Natural killer cell treated with Interleukin-12 subunit alpha and Interleukin-12 subunit beta and Interleukin-15 and Interleukin-18, amount 100 ng/mL, for 72 hours (primary cell): ENCODE measurements at regions not wholly inside any gene's neighbourhood (a gene's known extent, or its start where the extent isn't known, plus 50 kb on each side); places are given as distances from the start of the nearest gene placed in this dataset.

ENCODE experiments used
- ATAC-seq, 2 donors: fragments of 150-1000 bp; cut with Tn5 transposase in 1 of 2; sonication (Bioruptor Pico), chemical (Tn5 transposase) in 1 of 2; 2 replicates each; pipeline ENCODE4 v1.10.0; 2021
- DNase-seq: peaks from one replicate; pipeline ENCODE4 v3.0.0; 2022; ENCODE audit warnings: low spot score
- H3K27ac Mint-ChIP-seq, 2 donors: 1 replicate in 1 of 2; 2 replicates in 1 of 2; pipeline ENCODE4 v1.8.0; 2022; ENCODE audit warnings: mixed read lengths in 2 of 2, mild to moderate bottlenecking in 1 of 2, moderate library complexity in 1 of 2
- H3K27me3 Mint-ChIP-seq, 2 donors: 1 replicate in 1 of 2; 2 replicates in 1 of 2; pipeline ENCODE4 v1.8.0; 2022; ENCODE audit warnings: mixed read lengths in 2 of 2
- H3K36me3 Mint-ChIP-seq: one replicate; pipeline ENCODE4 v1.8.0; 2022; ENCODE audit warnings: mixed read lengths
- H3K4me1 Mint-ChIP-seq, 2 donors: 1 replicate in 1 of 2; 2 replicates in 1 of 2; pipeline ENCODE4 v1.8.0; 2022; ENCODE audit warnings: low read depth in 2 of 2, mixed read lengths in 2 of 2, mild to moderate bottlenecking in 1 of 2
- H3K4me3 Mint-ChIP-seq: one replicate; pipeline ENCODE4 v1.8.0; 2022; ENCODE audit warnings: mixed read lengths
- H3K9me3 Mint-ChIP-seq: 2 replicates; pipeline ENCODE4 v1.8.0; 2022; ENCODE audit warnings: mixed read lengths

DNA sequence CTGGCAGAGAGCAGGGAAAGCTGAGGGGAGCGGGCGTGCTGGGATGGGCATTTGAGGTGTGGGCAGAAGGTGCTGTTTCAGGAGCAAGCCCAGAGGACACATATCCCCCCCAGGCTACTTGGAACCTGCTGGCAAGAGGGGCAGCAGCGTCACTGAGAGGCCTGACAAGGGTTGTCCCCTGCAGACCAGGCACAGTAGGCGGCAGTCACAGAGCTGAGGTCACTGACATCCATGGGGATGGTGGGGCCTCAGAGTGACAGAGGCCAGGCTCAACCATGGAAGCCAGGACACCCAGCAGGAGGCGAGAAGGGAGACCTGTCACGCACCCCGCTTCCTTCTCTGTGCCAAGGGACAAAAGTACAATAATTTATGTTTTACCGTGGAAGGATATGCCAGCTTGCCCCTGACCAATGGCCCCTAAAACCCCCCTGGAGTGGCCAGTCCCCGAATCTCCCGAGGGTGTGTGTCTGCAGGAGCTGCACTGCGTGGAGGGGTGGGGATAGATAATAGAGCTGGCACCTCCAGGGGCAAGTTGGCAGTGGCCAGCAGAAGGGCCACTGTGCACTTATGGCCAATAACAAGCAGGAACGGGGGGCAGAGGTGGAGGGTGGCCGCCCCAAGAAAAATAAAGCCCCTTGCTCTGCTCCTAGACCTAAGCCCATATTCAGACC lies 86.3 kb upstream of the SLC66A3 start:
- Mint-ChIP-seq H3K4me3 (no peak overlapping the region), H3K36me3 (no peaks in the 10 kb centered on the region), H3K27ac (no peak overlapping the region), H3K9me3 (no peaks in the 10 kb centered on the region), H3K4me1 (no peaks in the 10 kb centered on the region), H3K27me3 (peaks cover 23 to 36% of the 10 kb centered on the region in 2 donors)
- DNase-seq (no peak), ATAC-seq (no peak)

DNA sequence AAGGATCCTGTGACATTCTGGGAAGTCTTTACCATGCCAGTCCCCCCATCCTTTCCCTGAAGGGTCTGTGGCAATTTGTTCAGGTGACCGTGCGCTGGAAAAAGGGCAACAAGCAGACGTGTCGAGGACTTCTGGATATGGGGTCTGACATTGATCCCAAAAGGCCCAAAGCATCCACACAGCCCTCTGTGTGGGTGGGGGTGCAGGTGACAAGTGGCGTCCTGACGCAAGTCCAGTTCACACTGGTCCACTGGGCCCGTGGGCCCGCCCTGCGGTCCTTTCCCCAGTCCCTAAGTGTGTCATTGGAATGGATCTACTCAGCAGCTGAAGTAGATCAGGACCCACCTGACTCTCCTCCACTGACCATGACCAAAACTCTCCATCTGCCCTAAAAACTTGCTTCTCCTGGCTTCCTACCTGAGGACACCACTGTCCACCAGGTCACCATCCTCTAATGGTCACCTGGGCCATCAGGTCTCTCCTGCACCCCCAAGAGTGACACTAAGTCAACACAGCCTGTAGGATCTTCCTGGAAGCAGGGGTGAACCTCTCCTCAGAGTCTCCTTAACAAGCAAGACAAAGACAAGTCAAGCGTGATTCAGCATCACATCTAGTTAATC lies 85.6 kb upstream of the SLC66A3 start:
- no peaks in the 10 kb centered on the region for H3K36me3 Mint-ChIP-seq
- H3K4me1 Mint-ChIP-seq: no peaks in the 10 kb centered on the region
- DNase-seq (no peak), ATAC-seq (no peak)
- H3K27me3 Mint-ChIP-seq: peaks cover 19 to 35% of the 10 kb centered on the region in 2 donors
- no peak overlapping the region for H3K27ac Mint-ChIP-seq
- H3K4me3 Mint-ChIP-seq: no peak overlapping the region
- H3K9me3 Mint-ChIP-seq: no peaks in the 10 kb centered on the region

DNA sequence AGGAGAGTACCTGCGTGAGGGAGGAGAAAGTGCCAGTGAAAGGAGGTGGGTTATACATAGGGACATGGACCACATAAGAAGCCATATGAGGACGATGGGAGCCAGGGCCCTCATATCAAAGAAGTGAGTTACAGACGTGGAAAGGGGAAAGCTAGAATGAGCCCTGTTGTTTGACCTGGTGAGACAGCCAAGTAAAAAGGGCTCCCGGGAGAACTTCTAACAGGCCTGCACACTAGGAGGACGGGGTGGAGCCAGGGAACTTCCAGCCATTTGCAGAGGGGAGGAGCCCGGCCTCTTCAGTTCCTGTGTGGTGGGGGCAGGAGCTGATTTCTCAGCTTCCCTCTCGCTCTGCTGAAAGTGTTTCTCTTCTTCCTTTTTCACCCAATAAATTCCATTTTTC lies 84.1 kb upstream of the SLC66A3 start:
- H3K27ac Mint-ChIP-seq: no peak overlapping the region
- DNase-seq (no peak), ATAC-seq (peak in 1 of 2 donors; percentile 41)
- H3K27me3 Mint-ChIP-seq: peaks cover 6 to 28% of the 10 kb centered on the region in 2 donors
- H3K4me3 Mint-ChIP-seq: no peak overlapping the region
- H3K4me1 Mint-ChIP-seq: no peaks in the 10 kb centered on the region
- no peaks in the 10 kb centered on the region for H3K36me3 Mint-ChIP-seq
- no peaks in the 10 kb centered on the region for H3K9me3 Mint-ChIP-seq

DNA sequence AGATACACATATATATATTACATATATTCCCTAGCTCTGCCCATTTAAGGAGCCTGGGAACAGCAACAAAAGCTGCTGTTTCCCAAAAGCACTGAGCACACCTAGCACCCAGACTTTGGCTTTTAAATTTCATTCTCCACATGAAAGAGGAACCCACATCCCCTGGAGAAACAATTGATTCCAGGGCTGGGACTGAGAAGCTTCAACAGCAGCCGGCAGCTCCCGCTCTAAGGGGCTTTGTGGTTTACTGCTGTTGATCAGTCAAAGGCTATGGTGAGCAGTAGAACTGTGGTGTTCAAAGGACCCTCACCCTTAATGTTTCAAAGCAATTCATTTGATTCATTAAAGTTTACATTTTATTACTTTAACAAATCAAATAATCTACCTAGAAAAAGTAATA lies 83.3 kb upstream of the SLC66A3 start:
- Mint-ChIP-seq H3K27ac (no peak overlapping the region), H3K27me3 (peaks cover 6 to 30% of the 10 kb centered on the region in 2 donors)
- ATAC-seq: no peak

DNA sequence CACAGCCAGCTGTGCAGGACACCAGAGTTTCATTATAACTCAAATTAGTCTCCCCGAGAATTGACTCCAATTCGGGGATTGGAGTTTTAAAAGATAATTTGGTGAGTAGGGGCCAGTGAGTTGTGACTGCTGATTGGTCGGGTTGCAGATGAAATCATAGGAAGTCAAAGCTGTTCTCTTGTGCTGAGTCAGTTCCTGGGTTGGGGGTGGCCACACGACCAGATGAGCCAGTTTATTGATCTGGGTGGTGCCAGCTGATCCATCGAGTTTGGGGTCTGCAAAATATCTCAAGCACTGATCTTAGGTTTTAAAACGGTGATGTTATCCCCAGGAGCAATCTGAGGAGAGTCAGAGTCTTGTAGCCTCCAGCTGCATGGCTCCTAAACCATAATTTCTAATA lies 82.7 kb upstream of the SLC66A3 start:
- DNase-seq (no peak), ATAC-seq (no peak)
- Mint-ChIP-seq H3K4me3 (no peak overlapping the region), H3K27me3 (peaks cover 6 to 33% of the 10 kb centered on the region in 2 donors), H3K36me3 (no peaks in the 10 kb centered on the region), H3K9me3 (no peaks in the 10 kb centered on the region), H3K4me1 (no peaks in the 10 kb centered on the region), H3K27ac (no peak overlapping the region)

More for the DNA sequence above, 83.3 kb upstream of the SLC66A3 start:
- no peak for DNase-seq
- H3K9me3 Mint-ChIP-seq: no peaks in the 10 kb centered on the region
- H3K36me3 Mint-ChIP-seq: no peaks in the 10 kb centered on the region
- no peak overlapping the region for H3K4me3 Mint-ChIP-seq
- no peaks in the 10 kb centered on the region for H3K4me1 Mint-ChIP-seq

DNA sequence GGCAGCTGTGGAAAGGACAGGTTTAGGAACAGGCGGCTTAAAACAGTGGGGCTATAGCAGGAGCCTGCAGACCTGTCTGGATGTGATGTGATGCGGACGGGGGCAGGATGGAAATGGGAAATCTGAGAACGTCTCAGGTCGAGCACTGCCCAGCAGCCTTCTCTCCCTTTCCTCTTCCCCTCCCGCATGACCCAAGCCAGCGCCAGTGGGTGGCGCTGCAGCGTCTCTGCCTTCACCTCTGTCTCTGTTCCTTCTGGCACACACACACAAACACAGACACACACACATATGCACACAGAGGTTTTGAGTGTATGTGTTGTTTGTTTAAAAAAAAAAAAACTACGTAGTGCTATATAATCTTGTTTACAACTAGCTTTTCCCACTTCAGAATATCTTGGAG lies 82.0 kb upstream of the SLC66A3 start:
- Mint-ChIP-seq H3K4me1 (no peaks in the 10 kb centered on the region), H3K36me3 (no peaks in the 10 kb centered on the region), H3K4me3 (no peak overlapping the region), H3K27me3 (peaks cover 5 to 31% of the 10 kb centered on the region in 2 donors), H3K27ac (no peak overlapping the region), H3K9me3 (no peaks in the 10 kb centered on the region)
- DNase-seq (no peak), ATAC-seq (no peak)

DNA sequence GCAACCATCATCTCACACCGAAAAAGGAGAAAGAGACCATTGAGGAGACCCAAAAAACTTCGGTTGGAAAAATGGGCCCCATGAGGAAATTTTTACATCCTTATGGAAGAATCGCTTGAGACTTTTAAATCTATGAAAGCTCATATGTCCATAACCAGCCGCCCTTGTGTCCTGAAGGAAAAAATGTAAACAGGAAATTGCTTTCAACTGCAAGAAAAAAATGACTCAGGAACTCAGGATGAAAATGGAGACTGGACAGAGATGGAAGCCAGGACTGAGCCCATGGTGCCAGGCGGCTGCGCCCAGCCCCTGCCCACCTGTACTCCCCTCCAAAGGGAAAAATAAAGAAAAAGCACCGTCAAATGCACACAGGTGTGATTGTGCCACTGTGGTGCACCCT lies 81.5 kb upstream of the SLC66A3 start:
- no peaks in the 10 kb centered on the region for H3K4me1 Mint-ChIP-seq
- H3K9me3 Mint-ChIP-seq: no peaks in the 10 kb centered on the region
- DNase-seq (no peak), ATAC-seq (no peak)
- H3K27me3 Mint-ChIP-seq: peaks cover 0 to 28% of the 10 kb centered on the region in 2 donors
- H3K36me3 Mint-ChIP-seq: no peaks in the 10 kb centered on the region
- no peak overlapping the region for H3K4me3 Mint-ChIP-seq
- H3K27ac Mint-ChIP-seq: no peak overlapping the region

DNA sequence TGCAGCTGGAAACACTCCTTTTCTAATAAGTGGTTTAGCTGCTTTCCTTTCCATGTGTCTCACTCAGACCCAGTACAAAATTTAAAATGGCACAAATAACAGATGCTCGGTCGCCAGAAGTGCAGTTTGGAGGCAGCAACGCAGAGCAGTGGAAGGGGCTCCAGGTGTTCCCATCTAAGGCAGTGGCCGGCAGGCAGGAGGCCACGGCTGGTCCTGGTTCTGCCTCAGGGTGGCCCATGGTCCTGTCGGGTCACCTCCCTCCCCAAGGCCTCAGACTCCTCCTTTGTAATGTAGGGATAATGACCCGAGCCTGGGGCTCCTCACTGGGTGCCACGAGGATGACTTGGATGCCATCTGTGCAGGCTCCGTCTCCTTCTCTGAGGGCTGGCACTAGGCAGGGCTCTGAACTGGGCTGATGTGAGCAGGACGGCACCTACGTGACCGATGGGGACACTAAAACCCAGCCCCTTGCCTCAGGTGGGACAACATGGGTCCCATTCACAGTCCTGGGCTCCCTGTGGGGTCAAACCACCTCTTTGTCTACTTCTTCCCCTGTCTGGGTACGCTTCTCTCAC lies 80.9 kb upstream of the SLC66A3 start:
- no peak for DNase-seq

DNA sequence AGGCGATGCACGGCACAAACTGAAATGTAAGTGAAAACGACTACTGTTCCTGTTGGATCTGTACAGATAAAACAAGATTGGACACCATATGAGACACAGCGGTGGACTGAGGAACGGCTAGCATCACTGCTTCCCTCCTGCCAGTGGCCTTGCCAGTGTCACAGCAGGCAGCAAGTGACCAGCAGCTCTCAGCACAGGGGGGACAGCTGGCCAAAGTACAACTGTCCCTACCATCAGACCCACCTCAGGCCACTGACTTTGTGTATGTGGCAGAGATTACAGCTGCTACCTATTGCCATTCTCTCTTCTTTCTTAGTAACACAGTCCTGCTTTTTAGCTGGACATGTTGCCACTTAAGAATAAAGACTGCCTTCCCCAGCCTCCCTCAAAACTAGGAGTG lies 80.0 kb upstream of the SLC66A3 start:
- H3K27ac Mint-ChIP-seq: no peak overlapping the region
- no peak for ATAC-seq
- no peaks in the 10 kb centered on the region for H3K36me3 Mint-ChIP-seq
- DNase-seq: no peak
- peaks cover 0 to 28% of the 10 kb centered on the region in 2 donors for H3K27me3 Mint-ChIP-seq
- H3K9me3 Mint-ChIP-seq: no peaks in the 10 kb centered on the region
- no peak overlapping the region for H3K4me3 Mint-ChIP-seq
- no peaks in the 10 kb centered on the region for H3K4me1 Mint-ChIP-seq

More for the DNA sequence above, 80.9 kb upstream of the SLC66A3 start:
- Mint-ChIP-seq H3K27me3 (peaks cover 0 to 28% of the 10 kb centered on the region in 2 donors), H3K4me1 (no peaks in the 10 kb centered on the region), H3K27ac (no peak overlapping the region), H3K36me3 (no peaks in the 10 kb centered on the region), H3K9me3 (no peaks in the 10 kb centered on the region), H3K4me3 (no peak overlapping the region)
- peak; percentile 29 to 54 for ATAC-seq

DNA sequence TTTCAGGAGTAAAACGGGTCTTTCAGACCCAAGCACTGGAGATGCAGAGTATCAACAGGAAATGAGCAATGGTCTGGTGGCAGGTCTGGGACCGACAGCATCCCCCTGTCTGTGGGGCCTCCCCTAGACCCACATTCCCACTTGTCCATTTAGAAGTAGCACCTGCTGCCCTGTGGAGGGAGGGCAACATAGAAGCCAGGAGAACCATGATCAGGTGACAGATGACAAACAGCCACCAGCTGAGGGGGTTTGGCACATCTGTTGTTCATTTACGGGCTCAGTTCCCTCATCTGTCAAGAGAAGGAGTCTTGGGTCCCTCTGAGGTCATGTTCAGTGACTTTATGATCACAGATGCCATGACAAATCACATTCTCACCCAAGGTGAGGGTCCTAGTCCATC lies 77.9 kb upstream of the SLC66A3 start:
- Mint-ChIP-seq H3K27ac (no peak overlapping the region), H3K27me3 (peaks cover 0 to 19% of the 10 kb centered on the region in 2 donors), H3K4me3 (no peak overlapping the region), H3K9me3 (no peaks in the 10 kb centered on the region), H3K4me1 (no peaks in the 10 kb centered on the region), H3K36me3 (no peaks in the 10 kb centered on the region)
- ATAC-seq (no peak), DNase-seq (no peak)

DNA sequence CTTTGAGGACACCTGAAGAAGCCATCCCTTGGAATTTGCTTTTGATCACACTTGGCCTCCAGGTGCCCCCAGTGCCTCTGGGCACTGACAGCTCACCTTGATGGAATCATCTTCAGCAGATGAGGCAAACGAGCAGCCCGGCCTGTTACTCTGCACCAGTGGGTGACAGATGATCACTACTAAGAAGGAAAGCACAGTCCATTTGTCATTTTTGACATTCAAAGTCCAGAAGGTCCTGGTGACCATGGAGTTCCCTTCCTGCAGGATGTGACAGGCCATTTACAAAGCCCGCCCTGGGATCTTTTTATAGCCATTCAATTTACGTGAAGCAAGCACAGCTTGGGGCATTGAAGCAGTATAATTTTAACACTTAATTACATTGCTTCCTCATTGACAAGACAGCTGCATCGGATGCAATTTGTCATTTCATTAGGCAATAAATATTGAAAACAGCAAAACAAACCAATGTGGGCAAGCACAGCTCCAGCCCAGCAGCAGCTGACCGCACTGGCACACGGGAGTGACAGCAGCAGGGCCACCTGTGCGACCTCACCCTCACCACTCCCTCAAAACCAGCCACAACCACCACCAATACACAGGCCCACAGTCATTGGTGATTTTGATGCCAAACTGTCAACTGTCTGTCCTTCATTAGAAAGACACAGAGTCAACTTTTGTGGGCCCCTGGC lies 76.0 kb upstream of the SLC66A3 start:
- Mint-ChIP-seq H3K4me3 (no peak overlapping the region), H3K4me1 (no peaks in the 10 kb centered on the region), H3K36me3 (no peaks in the 10 kb centered on the region), H3K27ac (no peak overlapping the region), H3K9me3 (no peaks in the 10 kb centered on the region), H3K27me3 (peaks cover 0 to 9% of the 10 kb centered on the region in 2 donors)
- DNase-seq: no peak
- ATAC-seq: no peak

DNA sequence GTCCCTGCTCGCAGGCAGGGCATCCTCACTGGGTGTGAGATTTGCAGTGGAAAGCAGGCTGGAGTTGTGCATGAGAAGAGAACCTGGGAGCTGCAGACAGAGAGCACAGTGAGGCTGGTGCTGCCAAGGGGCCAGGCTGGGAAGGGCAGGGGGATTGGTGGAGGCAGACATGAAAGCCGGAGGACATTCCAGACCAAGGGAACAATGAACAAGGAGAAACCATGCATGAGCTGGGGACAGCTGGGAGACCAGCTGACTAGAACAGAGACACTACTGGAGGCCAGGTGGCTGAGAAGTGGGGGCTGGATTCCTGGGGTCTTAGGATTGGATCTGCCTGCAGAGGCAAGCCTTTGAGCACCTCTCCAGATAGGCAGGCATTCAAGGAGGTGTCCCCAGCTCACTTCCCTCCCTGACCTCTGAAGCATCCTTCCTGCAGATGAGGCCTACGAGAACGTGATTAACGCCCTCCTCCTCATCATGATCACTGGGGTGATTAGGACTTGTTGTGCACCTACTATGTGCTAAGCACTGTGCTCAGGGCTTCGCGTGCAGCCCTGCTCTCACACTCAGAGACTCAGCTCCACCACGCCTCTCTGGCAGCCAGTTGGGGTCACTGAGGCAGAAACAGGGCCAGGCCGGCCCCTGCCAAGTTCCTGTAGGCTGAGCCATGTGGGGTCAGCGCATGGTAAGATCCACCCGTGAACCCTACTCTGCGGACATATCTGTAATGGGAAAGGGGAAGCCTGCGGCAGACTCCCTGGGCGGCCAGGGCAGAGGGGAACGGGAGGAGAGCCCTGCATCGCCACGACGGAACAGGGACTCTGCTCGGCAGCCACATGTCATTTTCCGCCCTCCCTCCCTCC lies 74.8 kb upstream of the SLC66A3 start:
- Mint-ChIP-seq H3K27ac (no peak overlapping the region), H3K36me3 (no peaks in the 10 kb centered on the region), H3K4me1 (no peaks in the 10 kb centered on the region), H3K9me3 (no peaks in the 10 kb centered on the region), H3K4me3 (no peak overlapping the region), H3K27me3 (peaks cover 0 to 12% of the 10 kb centered on the region in 2 donors)
- ATAC-seq: peak in 1 of 2 donors; percentile 24
- DNase-seq: no peak

DNA sequence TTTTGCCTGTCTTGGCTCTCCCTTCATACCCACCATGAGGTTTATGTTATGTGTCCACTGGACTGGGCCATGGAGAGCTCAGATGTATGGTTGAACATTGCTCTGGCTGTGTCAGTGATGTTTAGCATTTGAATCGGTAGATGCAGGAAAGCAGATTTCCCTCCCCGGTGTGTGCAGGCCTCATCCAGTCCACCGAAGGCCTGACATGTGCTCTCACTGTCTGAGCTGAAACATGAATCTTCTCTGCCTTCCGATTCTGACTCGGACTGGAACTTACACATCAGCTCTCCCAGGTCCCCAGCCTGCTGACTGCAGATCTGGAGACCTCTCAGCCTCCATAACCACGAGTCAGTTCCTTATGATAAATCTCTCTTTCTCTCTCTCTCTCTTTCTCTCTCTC lies 72.4 kb upstream of the SLC66A3 start:
- no peak overlapping the region for H3K27ac Mint-ChIP-seq
- H3K4me3 Mint-ChIP-seq: no peak overlapping the region
- ATAC-seq (no peak), DNase-seq (no peak)
- no peaks in the 10 kb centered on the region for H3K4me1 Mint-ChIP-seq
- no peaks in the 10 kb centered on the region for H3K9me3 Mint-ChIP-seq
- H3K27me3 Mint-ChIP-seq: peaks cover 0 to 8% of the 10 kb centered on the region in 2 donors
- H3K36me3 Mint-ChIP-seq: no peaks in the 10 kb centered on the region
